Right atrium auricular region (tissue), 2 donors: ENCODE measurements at regions not wholly inside any gene's neighbourhood (a gene's known extent, or its start where the extent isn't known, plus 50 kb on each side); places are given as distances from the start of the nearest gene placed in this dataset.

Source experiments
- DNase-seq: peaks from one replicate; pipeline ENCODE4 v3.0.0-alpha.2; 2019; ENCODE audit warnings: low spot score
- H3K27ac ChIP-seq, 2 donors: fragments of 200-600 bp; sonication (generic); 1 replicate in 1 of 2; 2 replicates in 1 of 2; pipeline ENCODE4 v1.5.1; 2016 to 2019
- H3K27me3 ChIP-seq, 2 donors: fragments of 200-600 bp; sonication (generic); one replicate each; pipeline versions ENCODE4 v1.5.1 to v1.6.0; 2017 to 2019
- H3K36me3 ChIP-seq: fragments of 200-600 bp; sonication (generic); one replicate; pipeline ENCODE4 v1.5.1; 2016
- H3K4me1 ChIP-seq, 2 donors: fragments of 200-600 bp; sonication (generic); one replicate each; pipeline versions ENCODE4 v1.5.1 to v1.6.0; 2017 to 2019
- H3K4me3 ChIP-seq, 2 donors: fragments of 200-600 bp; sonication (generic); 1 replicate in 1 of 2; 2 replicates in 1 of 2; pipeline ENCODE4 v1.5.1; 2017 to 2019; ENCODE audit warnings: mild to moderate bottlenecking in 1 of 2, moderate library complexity in 1 of 2
- H3K9me3 ChIP-seq, 2 donors: fragments of 200-600 bp; sonication (generic); one replicate each; pipeline ENCODE4 v1.5.1; 2019
- CTCF ChIP-seq, 2 donors: fragments of 200-600 bp; sonication (generic); IDR thresholded peaks; one replicate each; pipeline ENCODE4 v1.5.1; 2019; ENCODE audit warnings: antibody characterized with exemption in 2 of 2

- Histone ChIP-seq H3K4me3 (no peak overlapping the region), H3K36me3 (no peaks in the 10 kb centered on the region), H3K27me3 (no peaks in the 10 kb centered on the region), H3K9me3 (peaks cover 0 to 7% of the 10 kb centered on the region in 2 donors), H3K27ac (no peak overlapping the region), H3K4me1 (no peaks in the 10 kb centered on the region)
- DNase-seq: no peak
- no peak for TF ChIP-seq CTCF (IDR thresholded peaks at IDR 0.05)
Measured at GRCh38 chr12:115740586-115741155, 536.8 kb downstream of the MED13L start.

GRCh38 chr12:115737895-115738294 is 539.6 kb downstream of the MED13L start:
- no peak for DNase-seq
- H3K27ac ChIP-seq: no peak overlapping the region
- H3K4me3 ChIP-seq: no peak overlapping the region
- no peaks in the 10 kb centered on the region for H3K36me3 ChIP-seq
- no peak for TF ChIP-seq CTCF (IDR thresholded peaks at IDR 0.05)
- H3K9me3 ChIP-seq: no peaks in the 10 kb centered on the region
- no peaks in the 10 kb centered on the region for H3K4me1 ChIP-seq
- no peaks in the 10 kb centered on the region for H3K27me3 ChIP-seq

- H3K4me3 ChIP-seq: no peak overlapping the region
- no peaks in the 10 kb centered on the region for H3K36me3 ChIP-seq
- TF ChIP-seq CTCF (IDR thresholded peaks at IDR 0.05): no peak
- no peaks in the 10 kb centered on the region for H3K9me3 ChIP-seq
- H3K27ac ChIP-seq: no peak overlapping the region
- H3K27me3 ChIP-seq: no peaks in the 10 kb centered on the region
- no peak for DNase-seq
- H3K4me1 ChIP-seq: no peaks in the 10 kb centered on the region
Measured at GRCh38 chr12:115736360-115736759, 541.1 kb downstream of the MED13L start.

DNA sequence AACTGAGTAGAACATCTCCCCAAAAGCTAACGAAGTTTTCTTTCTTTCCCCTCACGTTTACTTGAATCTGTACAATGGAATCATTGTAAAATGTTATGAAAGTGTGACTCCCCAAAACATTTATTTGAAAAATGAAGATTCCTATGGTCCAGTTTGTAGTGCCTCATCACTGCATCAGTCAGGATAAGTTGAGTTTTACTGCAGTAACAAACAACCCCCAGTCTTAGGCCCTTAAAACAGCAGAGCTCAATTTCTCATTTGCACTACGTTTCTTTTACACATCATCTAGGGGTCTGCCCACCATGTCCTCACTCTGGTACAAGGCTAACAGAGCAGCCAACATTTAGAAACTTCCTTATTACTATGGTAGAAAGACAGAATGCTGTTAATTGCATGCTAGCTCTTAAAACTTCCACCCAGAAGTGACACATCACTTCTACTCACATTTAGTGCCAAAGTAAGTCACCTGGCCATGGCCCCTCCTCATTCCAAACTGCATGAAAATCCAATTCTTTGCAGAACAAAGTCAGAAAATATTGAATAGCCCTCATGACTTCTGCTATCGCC is 546.4 kb downstream of the MED13L start:
- H3K27ac ChIP-seq: no peak overlapping the region
- H3K36me3 ChIP-seq: no peaks in the 10 kb centered on the region
- H3K9me3 ChIP-seq: no peaks in the 10 kb centered on the region
- H3K27me3 ChIP-seq: no peaks in the 10 kb centered on the region
- no peak for DNase-seq
- no peak overlapping the region for H3K4me3 ChIP-seq
- no peak for TF ChIP-seq CTCF (IDR thresholded peaks at IDR 0.05)
- H3K4me1 ChIP-seq: no peaks in the 10 kb centered on the region

GRCh38 chr12:115726691-115727090 is 550.8 kb downstream of the MED13L start:
- no peak overlapping the region for H3K27ac ChIP-seq
- H3K9me3 ChIP-seq: no peaks in the 10 kb centered on the region
- H3K4me3 ChIP-seq: no peak overlapping the region
- DNase-seq: no peak
- no peak for TF ChIP-seq CTCF (IDR thresholded peaks at IDR 0.05)
- H3K27me3 ChIP-seq: no peaks in the 10 kb centered on the region
- no peaks in the 10 kb centered on the region for H3K4me1 ChIP-seq
- no peaks in the 10 kb centered on the region for H3K36me3 ChIP-seq

DNA sequence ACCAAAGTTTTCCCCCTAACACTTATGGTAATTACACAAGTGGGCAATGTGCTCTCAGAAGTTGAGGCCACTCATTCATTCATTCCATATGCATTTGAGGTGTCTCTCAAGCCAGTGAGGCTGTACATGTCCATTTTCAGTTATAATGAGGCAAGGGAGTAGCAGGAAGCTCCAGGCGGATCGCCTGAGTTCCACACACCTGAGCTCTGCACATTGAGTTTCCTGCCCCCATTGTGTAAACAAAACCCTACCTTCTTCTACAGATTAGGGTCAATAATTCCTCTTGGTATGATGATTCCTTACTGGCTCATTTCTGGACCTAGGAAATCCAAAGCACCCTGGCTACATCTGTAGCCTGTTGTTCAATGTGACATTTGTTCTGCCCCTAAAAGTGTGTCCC is 555.3 kb downstream of the MED13L start:
- Histone ChIP-seq H3K27ac (no peak overlapping the region), H3K9me3 (no peaks in the 10 kb centered on the region), H3K27me3 (no peaks in the 10 kb centered on the region), H3K36me3 (no peaks in the 10 kb centered on the region), H3K4me1 (no peaks in the 10 kb centered on the region), H3K4me3 (no peak overlapping the region)
- TF ChIP-seq CTCF (IDR thresholded peaks at IDR 0.05): no peak
- no peak for DNase-seq
